ENCODE measurements at regions not wholly inside any gene's neighbourhood (a gene's known extent, or its start where the extent isn't known, plus 50 kb on each side); places are given as distances from the start of the nearest gene placed in this dataset.
"Not testable (repeated sequence)": the region's sequence is repeated elsewhere in the genome, so short reads cannot be mapped to it uniquely, and the experiment has no call there.

GRCh38 chr7:124250297-124251034 is 217.6 kb upstream of the TMEM229A start:
- DNase-seq (ENCODE audit: low spot score) = no peak

GRCh38 chr7:124247691-124248090 is 214.8 kb upstream of the TMEM229A start:
- no peak for DNase-seq (ENCODE audit: low spot score)

GRCh38 chr7:124246262-124246863 is 213.5 kb upstream of the TMEM229A start:
- DNase-seq (ENCODE audit: low spot score) = no peak

- not testable (repeated sequence) for DNase-seq (ENCODE audit: low spot score)
Observed at GRCh38 chr7:124244469-124244868, 211.6 kb upstream of the TMEM229A start.

DNA sequence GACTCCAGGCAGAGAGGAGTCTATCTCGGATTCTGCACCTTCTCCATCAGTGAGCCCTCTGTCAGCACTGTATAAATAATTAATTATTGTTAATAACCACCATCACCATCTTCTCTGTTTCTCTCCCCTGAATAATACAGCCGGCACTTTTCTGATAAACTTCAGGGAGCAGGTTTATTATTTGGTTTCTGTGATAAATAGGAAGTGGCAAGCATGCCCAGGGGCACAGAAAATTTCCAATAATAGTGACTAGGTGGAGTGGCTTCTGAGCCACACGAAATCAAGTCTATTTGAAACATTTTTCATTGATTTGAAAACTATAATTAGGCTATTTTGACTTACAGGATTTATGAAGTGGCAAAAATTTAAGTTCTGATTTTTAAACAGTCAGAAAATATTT is 186.8 kb upstream of the TMEM229A start:
- DNase-seq (ENCODE audit: low spot score) = no peak

GRCh38 chr7:124208642-124209041 is 175.8 kb upstream of the TMEM229A start:
- DNase-seq (ENCODE audit: low spot score) = no peak

DNA sequence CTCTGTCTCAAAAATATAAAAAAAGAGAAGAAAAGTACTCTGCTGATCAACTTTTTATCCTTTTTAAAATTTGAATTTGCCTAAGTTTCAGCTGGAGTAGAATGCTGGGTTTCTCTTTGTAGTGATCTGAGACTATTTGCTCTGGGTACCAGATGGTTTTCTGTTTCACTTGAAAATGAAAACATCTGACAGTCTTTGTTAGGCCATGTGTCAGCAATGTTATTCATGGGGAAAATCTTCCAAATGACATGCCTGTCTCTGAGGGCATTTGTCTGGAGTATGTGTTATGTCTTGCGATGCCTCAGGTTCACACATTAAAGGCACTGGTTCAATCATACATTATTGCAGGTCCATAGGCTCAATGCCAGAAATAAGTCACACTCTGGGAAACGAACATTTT is 175.3 kb upstream of the TMEM229A start:
- no peak for DNase-seq (ENCODE audit: low spot score)

DNA sequence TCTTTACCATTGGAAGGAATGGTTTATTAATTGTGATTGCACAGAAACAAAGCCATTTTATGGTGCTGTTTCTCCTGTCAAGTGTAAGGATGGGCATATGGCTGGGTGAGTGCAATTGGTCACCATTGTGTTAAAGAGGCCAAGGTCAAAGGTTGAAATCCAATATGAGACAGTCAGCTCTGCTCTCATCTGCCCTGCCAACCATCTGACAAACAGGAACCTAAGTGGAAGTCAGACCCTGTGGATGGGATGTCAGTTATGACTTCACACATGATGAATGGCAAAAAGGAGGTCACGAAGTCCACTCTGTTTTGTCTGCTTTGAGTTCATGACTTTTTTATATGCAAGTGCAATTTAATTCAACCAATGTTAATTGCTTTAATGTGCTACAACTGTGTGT is 172.7 kb upstream of the TMEM229A start:
- no peak for DNase-seq (ENCODE audit: low spot score)

DNA sequence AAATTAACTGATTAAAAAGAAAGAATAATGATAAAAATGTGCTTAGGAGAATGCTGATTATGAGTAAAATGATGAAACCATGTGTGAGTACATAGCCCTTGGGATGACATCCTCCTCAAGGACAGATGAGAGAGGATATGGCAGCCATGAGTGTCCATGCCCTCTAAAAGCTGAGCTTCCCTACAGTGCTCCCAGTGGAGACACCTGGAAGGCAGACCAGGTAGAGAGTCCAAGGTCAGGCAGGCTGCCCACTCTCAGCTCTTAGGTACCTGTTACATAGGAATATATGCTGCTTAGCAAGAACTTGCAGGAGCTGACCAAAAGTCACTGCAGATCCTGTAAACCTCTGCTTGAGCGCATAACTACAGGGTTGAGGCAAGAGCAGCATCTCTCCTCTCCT is 169.7 kb upstream of the TMEM229A start:
- no peak for DNase-seq (ENCODE audit: low spot score)

GRCh38 chr7:124201768-124202349 is 169.0 kb upstream of the TMEM229A start:
- DNase-seq (ENCODE audit: low spot score) = peak; percentile 7

DNA sequence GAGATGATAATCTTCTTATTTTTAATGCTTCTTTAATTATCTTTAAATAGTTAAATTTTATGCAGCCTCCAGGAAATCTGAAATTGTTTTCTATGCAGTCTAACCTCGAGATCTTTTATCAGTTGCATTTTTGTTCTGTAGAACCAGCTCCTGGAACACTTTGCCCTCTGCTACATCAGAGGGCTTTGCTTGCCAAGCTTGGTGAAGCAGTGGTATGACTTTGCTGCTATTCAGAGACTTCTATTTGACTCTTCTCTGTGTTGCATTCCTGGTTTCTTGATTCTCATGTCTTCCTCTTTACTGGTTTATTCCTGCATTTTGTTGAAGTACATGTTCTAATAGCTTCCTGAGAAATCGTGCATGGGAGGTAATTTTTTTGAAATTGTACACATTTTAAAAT is 163.7 kb upstream of the TMEM229A start:
- no peak for DNase-seq (ENCODE audit: low spot score)

DNA sequence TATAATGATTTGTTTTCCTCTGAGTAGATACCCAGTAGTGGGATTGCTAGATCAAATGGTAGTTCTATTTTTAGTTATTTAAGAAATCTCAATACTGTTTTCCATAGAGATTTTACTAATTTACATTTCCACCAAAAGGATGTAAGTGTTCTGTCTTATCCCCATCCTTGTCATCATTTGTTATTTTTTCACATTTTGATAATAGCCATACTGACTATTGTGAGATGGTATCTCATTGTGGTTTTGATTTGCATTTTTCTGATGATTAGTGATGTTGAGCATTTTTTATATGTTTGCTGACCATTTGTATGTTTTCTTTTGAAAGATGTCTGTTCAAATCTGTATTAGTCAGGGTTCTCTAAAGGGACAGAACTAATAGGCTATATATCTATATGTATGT is 160.0 kb upstream of the TMEM229A start:
- DNase-seq (ENCODE audit: low spot score) = no peak

- no peak for DNase-seq (ENCODE audit: low spot score)
Observed at GRCh38 chr7:124191713-124192112, 158.8 kb upstream of the TMEM229A start.

DNA sequence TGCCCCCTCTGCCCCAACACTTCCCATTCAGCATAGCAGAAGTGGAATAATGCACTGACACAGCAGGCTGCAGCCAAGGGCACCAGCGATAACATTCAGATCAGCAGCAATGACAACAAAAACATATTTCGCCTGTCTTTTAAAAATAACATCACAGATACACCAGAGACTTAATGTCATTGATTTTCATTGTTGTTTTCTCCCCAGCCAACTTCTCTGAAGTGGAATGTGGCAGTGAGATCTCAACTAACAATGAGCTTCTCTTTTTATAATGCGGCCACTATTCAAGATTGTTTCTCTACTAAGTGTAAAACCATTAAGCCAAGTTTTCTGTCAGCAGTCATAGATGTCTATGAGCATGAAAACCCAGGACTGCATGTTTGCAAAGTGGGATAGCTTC is 158.2 kb upstream of the TMEM229A start:
- DNase-seq (ENCODE audit: low spot score) = no peak

- DNase-seq (ENCODE audit: low spot score) = no peak
Observed at GRCh38 chr7:124188576-124188975, 155.7 kb upstream of the TMEM229A start.

DNA sequence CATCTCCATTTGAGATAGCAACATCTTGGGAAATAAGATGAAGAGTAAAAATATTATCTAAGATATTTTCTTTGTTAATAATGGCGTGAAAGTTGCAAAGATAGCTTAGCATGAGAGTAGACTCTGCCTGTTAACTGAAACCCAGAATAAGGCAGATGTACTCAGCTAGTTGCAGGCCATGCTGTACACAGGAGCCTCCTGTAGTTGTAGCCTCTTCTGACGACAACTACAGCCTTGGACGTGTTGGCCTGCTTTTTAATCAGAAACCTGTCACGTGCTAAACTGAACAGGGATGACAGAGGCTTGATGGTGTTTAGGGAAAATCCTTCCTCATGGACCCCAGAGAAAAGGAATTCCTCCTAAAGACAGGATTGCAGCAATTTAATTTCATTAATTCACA is 155.1 kb upstream of the TMEM229A start:
- no peak for DNase-seq (ENCODE audit: low spot score)

GRCh38 chr7:124183649-124184048 is 150.8 kb upstream of the TMEM229A start:
- no peak for DNase-seq (ENCODE audit: low spot score)

- DNase-seq (ENCODE audit: low spot score) = no peak
Observed at GRCh38 chr7:124179641-124180040, 146.8 kb upstream of the TMEM229A start.

DNA sequence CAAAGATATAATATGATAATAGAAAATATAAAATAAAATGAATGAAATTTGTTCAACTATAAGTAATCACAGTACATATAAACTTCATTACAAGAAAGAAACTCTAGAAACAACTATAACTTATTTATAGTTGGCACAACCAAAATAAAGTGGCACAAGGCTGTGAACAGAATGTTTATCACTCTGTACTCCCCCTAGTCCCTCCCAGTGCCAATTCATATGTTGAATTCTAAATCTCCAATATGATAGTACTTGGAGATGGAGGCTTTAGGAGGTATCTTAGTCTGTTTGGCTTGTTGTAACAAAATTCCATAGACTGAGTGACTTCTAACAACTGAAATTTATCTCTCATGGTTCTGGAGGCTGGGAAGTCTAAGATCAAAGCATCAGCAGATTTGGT is 145.0 kb upstream of the TMEM229A start:
- no peak for DNase-seq (ENCODE audit: low spot score)

DNA sequence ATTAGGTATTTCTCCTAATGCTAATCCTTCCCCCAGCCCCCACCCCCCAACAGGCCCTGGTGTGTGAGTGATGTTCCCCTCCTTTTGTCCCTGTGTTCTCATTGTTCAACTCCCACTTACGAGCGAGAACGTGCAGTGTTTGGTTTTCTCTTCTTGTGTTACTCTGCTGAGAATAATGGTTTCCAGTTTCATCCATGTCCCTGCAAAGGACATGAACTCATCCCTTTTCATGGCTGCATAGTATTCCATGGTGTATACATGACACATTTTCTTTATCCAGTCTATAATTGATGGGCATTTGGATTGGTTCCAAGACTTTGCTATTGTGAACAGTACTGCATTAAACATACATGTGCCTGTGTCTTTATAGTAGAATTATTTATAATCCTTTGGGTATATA is 138.9 kb upstream of the TMEM229A start:
- DNase-seq (ENCODE audit: low spot score) = not testable (repeated sequence)

GRCh38 chr7:124171068-124171467 is 138.2 kb upstream of the TMEM229A start:
- peak; percentile 16 for DNase-seq (ENCODE audit: low spot score)

- DNase-seq (ENCODE audit: low spot score) = no peak
Observed at GRCh38 chr7:124168616-124169015, 135.7 kb upstream of the TMEM229A start.

- no peak for DNase-seq (ENCODE audit: low spot score)
Observed at GRCh38 chr7:124162667-124163066, 129.8 kb upstream of the TMEM229A start.

Data from SK-N-DZ (cell line).